Omental fat pad (tissue), 3 donors: ENCODE measurements at regions not wholly inside any gene's neighbourhood (a gene's known extent, or its start where the extent isn't known, plus 50 kb on each side); places are given as distances from the start of the nearest gene placed in this dataset.

Experiments
- ATAC-seq: fragments of 150-250 bp; one replicate; pipeline ENCODE4 v1.9.1; 2016; ENCODE audit warnings: mild to moderate bottlenecking, moderate library complexity; ENCODE audit not compliant: low FRiP score
- DNase-seq: peaks from one replicate; pipeline ENCODE4 v3.0.0-alpha.2; 2019; ENCODE audit warnings: low spot score
- CTCF ChIP-seq, 3 donors: fragments of 450-650 bp; IDR thresholded peaks; one replicate each; pipeline ENCODE4 v1.5.1; 2016 to 2017; ENCODE audit warnings: antibody characterized with exemption in 3 of 3, mild to moderate bottlenecking in 3 of 3, moderate library complexity in 2 of 3

DNA sequence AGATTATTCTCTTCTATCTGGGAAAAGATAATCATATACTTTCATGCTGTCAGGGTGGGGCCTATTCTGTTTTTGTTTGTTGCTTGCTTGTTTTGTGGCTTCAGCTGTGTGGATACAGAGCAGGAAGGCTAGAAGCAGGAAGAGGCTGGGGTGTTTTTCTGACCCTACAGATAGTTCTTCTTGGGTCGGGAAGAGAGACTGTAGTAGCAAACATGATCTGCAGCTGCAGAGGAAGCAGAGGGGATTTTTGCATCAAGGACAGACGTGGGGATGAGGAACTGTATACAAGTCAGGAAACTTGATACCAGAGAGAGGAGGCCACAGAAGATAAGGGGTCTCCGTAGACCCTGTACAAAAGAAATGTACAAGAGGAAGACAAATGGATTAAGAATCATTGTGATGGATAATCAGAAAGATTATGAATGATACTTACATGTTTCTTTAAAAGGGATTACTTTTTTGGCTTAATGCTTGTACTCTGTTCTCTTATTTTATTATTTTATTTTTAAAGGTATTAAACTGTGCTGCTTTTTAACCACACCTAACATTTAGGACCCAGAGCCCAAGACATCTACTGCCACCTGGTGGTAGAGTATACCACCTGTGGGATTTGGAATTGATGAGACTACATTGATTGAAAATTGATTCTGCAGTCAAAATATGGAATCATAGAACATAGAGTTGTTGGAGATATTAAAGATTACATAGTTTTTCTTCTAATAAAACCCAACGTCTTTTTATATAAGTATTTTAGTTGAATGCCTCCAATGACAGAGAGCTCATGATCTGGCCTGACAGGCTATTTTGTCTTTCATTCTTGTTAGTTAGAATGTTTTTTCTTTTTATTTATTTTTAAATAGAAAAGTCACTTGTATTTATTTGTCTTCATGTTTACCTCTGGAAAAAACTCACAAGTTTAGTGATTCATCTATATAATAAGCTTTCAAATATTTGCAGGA, 87.3 kb upstream of the ROPN1 start:
- TF ChIP-seq CTCF (IDR thresholded peaks at IDR 0.05), result no peak
- ATAC-seq (no peak), DNase-seq (no peak)

DNA sequence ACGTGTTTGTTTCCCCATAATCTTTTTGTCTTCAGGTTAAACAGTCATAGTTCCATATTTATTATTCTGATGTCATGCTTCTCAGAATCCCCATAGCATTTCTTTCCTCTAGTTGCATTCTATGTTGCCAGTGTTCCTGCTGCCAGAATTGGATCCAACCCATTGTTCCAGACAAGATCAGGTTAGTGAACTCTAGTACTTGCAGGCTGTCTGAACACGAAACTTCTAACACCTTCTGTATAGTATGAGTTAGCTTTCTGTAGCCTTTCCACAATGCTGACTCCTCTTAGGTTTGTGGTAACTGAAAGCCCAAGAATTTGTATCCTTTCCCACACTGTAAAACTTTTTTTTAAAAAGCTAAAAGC, 88.0 kb upstream of the ROPN1 start:
- ATAC-seq (no peak), DNase-seq (no peak)
- TF ChIP-seq CTCF (IDR thresholded peaks at IDR 0.05), result no peak

DNA sequence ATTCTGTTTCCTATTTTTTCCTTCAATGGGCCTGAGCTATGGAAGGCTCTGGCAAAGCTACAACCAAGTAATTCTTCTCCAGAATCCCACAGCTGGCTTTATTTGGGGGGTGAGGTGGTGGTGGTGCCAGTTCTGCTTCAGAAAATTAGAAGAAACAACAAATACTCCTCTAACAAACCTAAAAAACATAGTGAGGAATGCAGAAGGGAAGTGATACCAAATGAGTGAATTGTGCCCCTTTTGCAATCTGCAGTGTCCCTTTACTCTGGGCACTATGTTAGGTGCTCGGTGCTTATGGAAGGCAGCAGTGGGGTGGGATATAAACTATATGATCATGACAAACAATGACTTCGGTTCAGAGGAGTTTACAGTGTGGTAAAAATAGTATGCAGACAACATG, 90.4 kb upstream of the ROPN1 start:
- no peak for TF ChIP-seq CTCF (IDR thresholded peaks at IDR 0.05)
- DNase-seq, result no peak
- no peak for ATAC-seq

- TF ChIP-seq CTCF (IDR thresholded peaks at IDR 0.05), result no peak
- ATAC-seq (no peak), DNase-seq (no peak)
Observed at GRCh38 chr3:124084022-124084881, 92.3 kb upstream of the ROPN1 start.

- no peak for TF ChIP-seq CTCF (IDR thresholded peaks at IDR 0.05)
- ATAC-seq (no peak), DNase-seq (no peak)
Observed at GRCh38 chr3:124088801-124089200, 96.9 kb upstream of the ROPN1 start.

- no peak for TF ChIP-seq CTCF (IDR thresholded peaks at IDR 0.05)
- no peak for DNase-seq
- ATAC-seq, result no peak
Observed at GRCh38 chr3:124089214-124089613, 97.3 kb upstream of the ROPN1 start.
